Astrocyte (in vitro differentiated cells and primary cell): ENCODE measurements at regions not wholly inside any gene's neighbourhood (a gene's known extent, or its start where the extent isn't known, plus 50 kb on each side); places are given as distances from the start of the nearest gene placed in this dataset.
A peak's percentile ranks its signal among the peaks of the same experiment; 100 is the strongest.

Source experiments
- DNase-seq: peaks from one replicate; pipeline ENCODE4 v3.0.0-alpha.2; 2010; ENCODE audit warnings: low read depth
- FAIRE-seq: peaks from 2 replicates; lab custom pipeline; 2011; peaks lifted over from hg19 to GRCh38; lab: Jason Lieb, UNC
- H2AFZ ChIP-seq: 2 replicates; pipeline ENCODE4 v1.6.0; 2012; ENCODE audit warnings: low read depth, low read length, inconsistent platforms
- H3K27ac ChIP-seq: 2 replicates; pipeline ENCODE4 v1.5.1; 2011; ENCODE audit warnings: low read depth, low read length, inconsistent platforms
- H3K27me3 ChIP-seq: 2 replicates; pipeline ENCODE4 v1.6.0; 2011; ENCODE audit warnings: low read length, inconsistent platforms; ENCODE audit not compliant: insufficient read depth
- H3K36me3 ChIP-seq: 2 replicates; pipeline ENCODE4 v1.5.1; 2011; ENCODE audit warnings: low read length, inconsistent platforms; ENCODE audit not compliant: insufficient read depth
- H3K4me1 ChIP-seq: 2 replicates; pipeline ENCODE4 v1.5.1; 2011; ENCODE audit warnings: low read length, inconsistent platforms; ENCODE audit not compliant: insufficient read depth
- H3K4me2 ChIP-seq: 2 replicates; pipeline ENCODE4 v1.6.0; 2012; ENCODE audit warnings: low read length, inconsistent platforms
- H3K4me3 ChIP-seq: 2 replicates; pipeline ENCODE4 v1.5.1; 2011; ENCODE audit warnings: low read depth, mild to moderate bottlenecking, low read length, inconsistent platforms; ENCODE audit not compliant: insufficient read depth
- H3K79me2 ChIP-seq: 2 replicates; pipeline ENCODE4 v1.6.0; 2012; ENCODE audit warnings: mild to moderate bottlenecking, low read length, inconsistent platforms; ENCODE audit not compliant: insufficient read depth
- H3K9ac ChIP-seq: 2 replicates; pipeline ENCODE4 v1.6.0; 2012; ENCODE audit warnings: mild to moderate bottlenecking, low read length, inconsistent platforms
- H3K9me3 ChIP-seq: 2 replicates; pipeline ENCODE4 v1.5.1; 2012; ENCODE audit warnings: low read depth, mild to moderate bottlenecking, low read length, inconsistent platforms; ENCODE audit not compliant: insufficient read depth
- H4K20me1 ChIP-seq: 2 replicates; pipeline ENCODE4 v1.6.0; 2012; ENCODE audit warnings: low read length, inconsistent platforms; ENCODE audit not compliant: insufficient read depth
- H3K27ac Mint-ChIP-seq: one replicate; pipeline ENCODE4 v1.8.0; 2021; ENCODE audit warnings: mild to moderate bottlenecking, mixed read lengths; ENCODE audit not compliant: unreplicated experiment
- H3K27me3 Mint-ChIP-seq: one replicate; pipeline ENCODE4 v1.8.0; 2021; ENCODE audit warnings: low read depth, mixed read lengths; ENCODE audit not compliant: unreplicated experiment
- H3K36me3 Mint-ChIP-seq: one replicate; pipeline ENCODE4 v1.8.0; 2021; ENCODE audit warnings: low read depth, mixed read lengths; ENCODE audit not compliant: unreplicated experiment
- H3K4me1 Mint-ChIP-seq: one replicate; pipeline ENCODE4 v1.8.0; 2021; ENCODE audit warnings: low read depth, mixed read lengths; ENCODE audit not compliant: unreplicated experiment
- H3K4me3 Mint-ChIP-seq: one replicate; pipeline ENCODE4 v1.8.0; 2021; ENCODE audit warnings: mild to moderate bottlenecking, moderate library complexity, mixed read lengths; ENCODE audit not compliant: unreplicated experiment
- H3K9me3 Mint-ChIP-seq: one replicate; pipeline ENCODE4 v1.8.0; 2021; ENCODE audit warnings: mild to moderate bottlenecking, mixed read lengths; ENCODE audit not compliant: unreplicated experiment
- EZH2 ChIP-seq: IDR thresholded peaks from 2 replicates; pipeline ENCODE4 v1.6.1; 2012; ENCODE audit warnings: mild to moderate bottlenecking, low read length, inconsistent platforms; ENCODE audit not compliant: insufficient read depth
- TF ChIP-seq, protein P1 (sequence below): IDR thresholded peaks from 2 replicates; pipeline ENCODE4 v1.5.1; 2011; ENCODE audit warnings: low read depth, mild to moderate bottlenecking, inconsistent platforms, low read length, moderate library complexity; ENCODE audit not compliant: insufficient read depth

DNA sequence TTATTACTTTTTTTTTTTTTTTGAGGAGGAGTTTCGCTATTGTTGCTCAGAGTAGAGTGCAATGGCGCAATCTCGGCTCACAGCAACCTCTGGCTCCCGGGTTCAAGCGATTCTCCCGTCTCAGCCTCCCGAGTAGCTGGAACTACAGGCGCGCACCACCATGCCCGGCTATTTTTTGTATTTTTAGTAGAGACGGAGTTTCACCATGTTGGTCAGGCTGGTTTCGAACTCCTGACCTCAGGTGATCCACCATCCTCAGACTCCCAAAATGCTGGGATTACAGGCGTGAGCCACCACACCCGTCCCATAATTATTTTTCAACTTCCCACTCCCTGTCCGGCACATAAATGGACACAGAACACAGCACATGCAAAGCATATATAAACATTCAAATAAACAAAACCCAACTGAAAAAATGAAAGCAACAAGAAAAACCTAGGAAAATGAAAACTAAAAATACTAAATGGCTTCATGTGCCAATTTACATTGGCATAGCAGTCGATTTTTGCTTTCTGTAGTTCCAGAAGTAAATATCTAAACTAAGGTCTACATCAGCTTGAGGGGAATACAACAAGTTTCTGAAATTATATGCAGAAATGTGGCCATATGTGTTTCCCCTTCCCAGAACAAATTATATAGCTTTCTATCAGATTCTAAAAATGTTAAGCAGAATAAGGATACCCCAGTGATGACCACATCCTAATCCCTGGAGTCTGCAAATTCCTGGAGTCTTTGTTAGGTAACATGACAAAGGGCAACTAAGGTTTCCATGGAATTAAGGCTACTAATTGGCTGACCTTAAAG lies 113.9 kb downstream of the HFE start:
- H3K4me1 ChIP-seq, result peaks cover 10% of the 10 kb centered on the region
- Mint-ChIP-seq H3K36me3 (peaks cover 4% of the 10 kb centered on the region), H3K27me3 (no peaks in the 10 kb centered on the region), H3K9me3 (peaks cover 1% of the 10 kb centered on the region), H3K4me3 (peak overlapping the region; percentile 75), H3K27ac (no peak overlapping the region), H3K4me1 (peaks cover 5% of the 10 kb centered on the region)
- DNase-seq (no peak), FAIRE-seq (no peak)
- TF ChIP-seq, protein P1, sequence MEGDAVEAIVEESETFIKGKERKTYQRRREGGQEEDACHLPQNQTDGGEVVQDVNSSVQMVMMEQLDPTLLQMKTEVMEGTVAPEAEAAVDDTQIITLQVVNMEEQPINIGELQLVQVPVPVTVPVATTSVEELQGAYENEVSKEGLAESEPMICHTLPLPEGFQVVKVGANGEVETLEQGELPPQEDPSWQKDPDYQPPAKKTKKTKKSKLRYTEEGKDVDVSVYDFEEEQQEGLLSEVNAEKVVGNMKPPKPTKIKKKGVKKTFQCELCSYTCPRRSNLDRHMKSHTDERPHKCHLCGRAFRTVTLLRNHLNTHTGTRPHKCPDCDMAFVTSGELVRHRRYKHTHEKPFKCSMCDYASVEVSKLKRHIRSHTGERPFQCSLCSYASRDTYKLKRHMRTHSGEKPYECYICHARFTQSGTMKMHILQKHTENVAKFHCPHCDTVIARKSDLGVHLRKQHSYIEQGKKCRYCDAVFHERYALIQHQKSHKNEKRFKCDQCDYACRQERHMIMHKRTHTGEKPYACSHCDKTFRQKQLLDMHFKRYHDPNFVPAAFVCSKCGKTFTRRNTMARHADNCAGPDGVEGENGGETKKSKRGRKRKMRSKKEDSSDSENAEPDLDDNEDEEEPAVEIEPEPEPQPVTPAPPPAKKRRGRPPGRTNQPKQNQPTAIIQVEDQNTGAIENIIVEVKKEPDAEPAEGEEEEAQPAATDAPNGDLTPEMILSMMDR, result no peak
- TF ChIP-seq EZH2, result no peak
- no peak overlapping the region for H3K4me3 ChIP-seq
- H3K4me2 ChIP-seq, result no peak overlapping the region
- no peaks in the 10 kb centered on the region for H3K27me3 ChIP-seq
- no peak overlapping the region for H3K27ac ChIP-seq
- peaks cover 25% of the 10 kb centered on the region for H4K20me1 ChIP-seq
- H2AFZ ChIP-seq, result no peak overlapping the region
- H3K9me3 ChIP-seq, result no peaks in the 10 kb centered on the region
- no peak overlapping the region for H3K9ac ChIP-seq
- H3K36me3 ChIP-seq, result no peaks in the 10 kb centered on the region
- peaks cover 27% of the 10 kb centered on the region for H3K79me2 ChIP-seq

DNA sequence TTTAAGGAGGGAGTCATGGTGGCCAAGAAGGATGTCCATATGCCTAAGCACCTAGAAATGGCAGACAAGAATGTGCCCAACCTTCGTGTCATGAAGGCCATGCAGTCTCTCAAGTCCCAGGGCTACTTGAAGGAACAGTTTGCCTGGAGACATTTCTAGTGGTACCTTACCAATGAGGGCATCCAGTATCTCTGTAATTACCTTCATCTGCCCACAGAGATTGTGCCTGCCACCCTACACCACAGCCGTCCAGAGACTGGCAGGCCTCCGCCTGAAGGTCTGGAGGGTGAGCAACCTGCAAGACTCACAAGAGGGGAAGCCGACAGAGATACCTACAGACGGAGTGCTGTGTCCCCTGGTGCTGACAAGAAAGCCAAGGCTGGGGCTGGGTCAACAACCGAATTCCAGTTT lies 115.0 kb downstream of the HFE start:
- TF ChIP-seq, protein P1, result no peak
- TF ChIP-seq EZH2, result no peak
- no peaks in the 10 kb centered on the region for H3K9me3 ChIP-seq
- FAIRE-seq (no peak), DNase-seq (no peak)
- H3K4me3 ChIP-seq, result no peak overlapping the region
- no peaks in the 10 kb centered on the region for H3K27me3 ChIP-seq
- peaks cover 4% of the 10 kb centered on the region for H3K36me3 Mint-ChIP-seq
- H3K4me1 Mint-ChIP-seq, result peaks cover 5% of the 10 kb centered on the region
- H3K4me2 ChIP-seq, result no peak overlapping the region
- H3K27ac ChIP-seq, result no peak overlapping the region
- H3K36me3 ChIP-seq, result no peaks in the 10 kb centered on the region
- H3K4me1 ChIP-seq, result peaks cover 10% of the 10 kb centered on the region
- no peak overlapping the region for H3K4me3 Mint-ChIP-seq
- peaks cover 1% of the 10 kb centered on the region for H3K9me3 Mint-ChIP-seq
- no peak overlapping the region for H2AFZ ChIP-seq
- no peak overlapping the region for H3K27ac Mint-ChIP-seq
- peaks cover 19% of the 10 kb centered on the region for H3K79me2 ChIP-seq
- H4K20me1 ChIP-seq, result peaks cover 17% of the 10 kb centered on the region
- no peaks in the 10 kb centered on the region for H3K27me3 Mint-ChIP-seq
- H3K9ac ChIP-seq, result no peak overlapping the region
